ENCODE measurements at regions not wholly inside any gene's neighbourhood (a gene's known extent, or its start where the extent isn't known, plus 50 kb on each side); places are given as distances from the start of the nearest gene placed in this dataset.

DNA sequence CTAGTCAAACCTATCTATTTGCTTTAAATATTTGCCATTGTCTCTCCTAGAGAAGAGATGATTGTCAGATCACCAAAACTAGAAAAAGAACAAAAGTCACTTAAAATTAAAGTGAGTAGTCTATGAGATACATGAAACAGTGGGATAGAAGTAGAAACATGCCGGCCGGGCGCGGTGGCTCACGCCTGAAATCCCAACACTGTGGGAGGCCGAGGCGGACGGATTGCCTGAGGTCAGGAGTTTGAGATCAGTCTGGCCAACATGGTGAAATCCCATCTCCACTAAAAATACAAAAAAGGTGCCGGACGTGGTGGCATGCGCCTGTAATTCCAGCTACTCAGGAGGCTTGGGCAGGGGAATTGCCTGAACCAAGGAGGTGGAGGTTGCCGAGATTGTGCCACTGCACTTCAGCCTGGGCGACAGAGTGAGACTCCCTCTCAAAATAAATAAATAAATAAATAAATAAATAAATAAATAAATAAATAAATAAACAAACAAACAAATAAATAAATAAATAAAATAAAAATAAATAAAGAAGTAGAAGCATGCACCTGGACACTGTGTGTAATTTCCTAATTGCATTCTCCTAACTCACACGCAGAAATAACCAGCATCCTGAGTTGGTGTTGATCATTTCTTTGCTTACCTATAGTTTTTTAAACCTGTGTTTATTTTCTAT lies 299.5 kb downstream of the PDHA2 start:
- Histone ChIP-seq H3K27ac (ENCODE audit: low read depth, low read length, poor library complexity, severe bottlenecking) (no peak overlapping the region), H3K36me3 (ENCODE audit: insufficient read depth, low read length, poor library complexity, severe bottlenecking) (no peaks in the 10 kb centered on the region), H3K27me3 (replicated peaks; ENCODE audit: insufficient read depth, low read depth, low read length, poor library complexity) (no peaks in the 10 kb centered on the region), H3K4me3 (ENCODE audit: low read depth, low read length, poor library complexity, severe bottlenecking) (no peak overlapping the region), H3K9me3 (ENCODE audit: low read depth, low read length, poor library complexity, severe bottlenecking) (no peaks in the 10 kb centered on the region), H3K4me1 (ENCODE audit: insufficient read depth, low read length, poor library complexity, severe bottlenecking) (no peaks in the 10 kb centered on the region)
- ChIA-PET POLR2A (ENCODE audit: low non-redundant PET) (no interaction called here), CTCF (no interaction called here)
- DNase-seq (ENCODE audit: low spot score), result no peak
- no peak for TF ChIP-seq EZH2 (IDR thresholded peaks at IDR 0.05; ENCODE audit: borderline replicate concordance, low read depth, low read length, poor library complexity, severe bottlenecking)
- TF ChIP-seq, protein P1, sequence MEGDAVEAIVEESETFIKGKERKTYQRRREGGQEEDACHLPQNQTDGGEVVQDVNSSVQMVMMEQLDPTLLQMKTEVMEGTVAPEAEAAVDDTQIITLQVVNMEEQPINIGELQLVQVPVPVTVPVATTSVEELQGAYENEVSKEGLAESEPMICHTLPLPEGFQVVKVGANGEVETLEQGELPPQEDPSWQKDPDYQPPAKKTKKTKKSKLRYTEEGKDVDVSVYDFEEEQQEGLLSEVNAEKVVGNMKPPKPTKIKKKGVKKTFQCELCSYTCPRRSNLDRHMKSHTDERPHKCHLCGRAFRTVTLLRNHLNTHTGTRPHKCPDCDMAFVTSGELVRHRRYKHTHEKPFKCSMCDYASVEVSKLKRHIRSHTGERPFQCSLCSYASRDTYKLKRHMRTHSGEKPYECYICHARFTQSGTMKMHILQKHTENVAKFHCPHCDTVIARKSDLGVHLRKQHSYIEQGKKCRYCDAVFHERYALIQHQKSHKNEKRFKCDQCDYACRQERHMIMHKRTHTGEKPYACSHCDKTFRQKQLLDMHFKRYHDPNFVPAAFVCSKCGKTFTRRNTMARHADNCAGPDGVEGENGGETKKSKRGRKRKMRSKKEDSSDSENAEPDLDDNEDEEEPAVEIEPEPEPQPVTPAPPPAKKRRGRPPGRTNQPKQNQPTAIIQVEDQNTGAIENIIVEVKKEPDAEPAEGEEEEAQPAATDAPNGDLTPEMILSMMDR (conservative IDR thresholded peaks at IDR 0.05; ENCODE audit: low read depth, low read length), result no peak
- no TSS peak for BruUV-seq (replicated peaks)
- intact Hi-C loops (cut with micrococcal nuclease; ENCODE audit: unreplicated experiment), result no loop called here

- no peak for DNase-seq (ENCODE audit: low spot score)
- no TSS peak for BruUV-seq (replicated peaks)
Observed at GRCh38 chr4:96145601-96146000, 305.7 kb downstream of the PDHA2 start.

DNA sequence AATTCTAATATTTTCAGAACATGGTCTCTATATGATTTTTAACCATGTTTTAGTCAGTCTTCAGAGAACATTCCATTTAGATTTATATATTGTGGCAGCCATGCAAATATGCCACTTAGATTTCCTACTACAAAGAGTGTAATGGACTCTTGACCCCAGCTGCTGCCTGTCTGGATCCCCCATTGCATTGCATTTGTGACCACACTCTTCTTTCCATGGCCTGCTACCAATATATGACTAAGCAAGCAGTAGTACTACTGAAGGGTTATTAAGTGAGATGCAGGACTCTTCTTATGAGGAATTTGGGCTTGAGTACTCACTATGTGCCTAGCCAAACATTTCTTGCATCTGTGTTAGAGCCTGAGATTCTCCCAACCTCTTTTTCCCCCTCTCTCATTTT lies 306.8 kb downstream of the PDHA2 start:
- intact Hi-C loops (cut with micrococcal nuclease; ENCODE audit: unreplicated experiment), result no loop called here

More at GRCh38 chr4:96145601-96146000, 305.7 kb downstream of the PDHA2 start:
- intact Hi-C loops (cut with micrococcal nuclease; ENCODE audit: unreplicated experiment), result no loop called here
- Histone ChIP-seq H3K4me3 (ENCODE audit: low read depth, low read length, poor library complexity, severe bottlenecking) (no peak overlapping the region), H3K27ac (ENCODE audit: low read depth, low read length, poor library complexity, severe bottlenecking) (no peak overlapping the region), H3K9me3 (ENCODE audit: low read depth, low read length, poor library complexity, severe bottlenecking) (no peaks in the 10 kb centered on the region), H3K36me3 (ENCODE audit: insufficient read depth, low read length, poor library complexity, severe bottlenecking) (no peaks in the 10 kb centered on the region), H3K4me1 (ENCODE audit: insufficient read depth, low read length, poor library complexity, severe bottlenecking) (no peaks in the 10 kb centered on the region), H3K27me3 (replicated peaks; ENCODE audit: insufficient read depth, low read depth, low read length, poor library complexity) (no peaks in the 10 kb centered on the region)
- ChIA-PET CTCF (no interaction called here), POLR2A (ENCODE audit: low non-redundant PET) (no interaction called here)
- no peak for TF ChIP-seq EZH2 (IDR thresholded peaks at IDR 0.05; ENCODE audit: borderline replicate concordance, low read depth, low read length, poor library complexity, severe bottlenecking)
- TF ChIP-seq, protein P1 (conservative IDR thresholded peaks at IDR 0.05; ENCODE audit: low read depth, low read length), result no peak

More for the DNA sequence above, 306.8 kb downstream of the PDHA2 start:
- ChIA-PET POLR2A (ENCODE audit: low non-redundant PET) (no interaction called here), CTCF (no interaction called here)
- Histone ChIP-seq H3K4me1 (ENCODE audit: insufficient read depth, low read length, poor library complexity, severe bottlenecking) (no peaks in the 10 kb centered on the region), H3K4me3 (ENCODE audit: low read depth, low read length, poor library complexity, severe bottlenecking) (no peak overlapping the region), H3K27ac (ENCODE audit: low read depth, low read length, poor library complexity, severe bottlenecking) (no peak overlapping the region), H3K27me3 (replicated peaks; ENCODE audit: insufficient read depth, low read depth, low read length, poor library complexity) (no peaks in the 10 kb centered on the region), H3K36me3 (ENCODE audit: insufficient read depth, low read length, poor library complexity, severe bottlenecking) (no peaks in the 10 kb centered on the region), H3K9me3 (ENCODE audit: low read depth, low read length, poor library complexity, severe bottlenecking) (no peaks in the 10 kb centered on the region)
- BruUV-seq (replicated peaks), result no TSS peak
- DNase-seq (ENCODE audit: low spot score), result no peak
- TF ChIP-seq EZH2 (IDR thresholded peaks at IDR 0.05; ENCODE audit: borderline replicate concordance, low read depth, low read length, poor library complexity, severe bottlenecking), result no peak
- TF ChIP-seq, protein P1 (conservative IDR thresholded peaks at IDR 0.05; ENCODE audit: low read depth, low read length), result no peak

Measured in A673 (cell line).